ENCODE measurements at regions not wholly inside any gene's neighbourhood (a gene's known extent, or its start where the extent isn't known, plus 50 kb on each side); places are given as distances from the start of the nearest gene placed in this dataset.
A peak's percentile ranks its signal among the peaks of the same experiment; 100 is the strongest.

GRCh38 chr17:79187186-79187585, 112.6 kb downstream of the ENGASE start:
- no peak for DNase-seq

GRCh38 chr17:79186406-79186805, 111.8 kb downstream of the ENGASE start:
- no peak for DNase-seq

DNA sequence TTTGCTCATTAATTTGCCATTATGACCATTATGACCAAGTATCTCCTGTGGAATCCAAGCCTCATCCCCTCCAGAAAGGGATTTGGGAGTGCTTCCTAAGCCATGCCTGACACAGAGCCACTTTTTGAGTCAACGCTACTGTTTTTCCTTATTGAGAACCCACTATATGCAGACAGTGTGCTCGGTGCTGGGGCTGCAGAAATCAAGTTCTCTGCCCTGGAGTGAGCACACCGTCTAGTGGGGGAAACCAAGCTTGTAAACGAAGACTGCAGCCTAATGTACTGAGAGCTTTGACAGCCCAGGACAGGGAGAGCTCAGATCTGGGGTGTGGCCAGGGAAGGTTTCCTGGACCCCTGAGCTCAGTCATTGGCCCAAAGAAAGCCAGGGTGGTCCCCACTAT, 111.0 kb downstream of the ENGASE start:
- no peak for DNase-seq

- no peak for DNase-seq
Measured at GRCh38 chr17:79184219-79184618, 109.6 kb downstream of the ENGASE start.

DNA sequence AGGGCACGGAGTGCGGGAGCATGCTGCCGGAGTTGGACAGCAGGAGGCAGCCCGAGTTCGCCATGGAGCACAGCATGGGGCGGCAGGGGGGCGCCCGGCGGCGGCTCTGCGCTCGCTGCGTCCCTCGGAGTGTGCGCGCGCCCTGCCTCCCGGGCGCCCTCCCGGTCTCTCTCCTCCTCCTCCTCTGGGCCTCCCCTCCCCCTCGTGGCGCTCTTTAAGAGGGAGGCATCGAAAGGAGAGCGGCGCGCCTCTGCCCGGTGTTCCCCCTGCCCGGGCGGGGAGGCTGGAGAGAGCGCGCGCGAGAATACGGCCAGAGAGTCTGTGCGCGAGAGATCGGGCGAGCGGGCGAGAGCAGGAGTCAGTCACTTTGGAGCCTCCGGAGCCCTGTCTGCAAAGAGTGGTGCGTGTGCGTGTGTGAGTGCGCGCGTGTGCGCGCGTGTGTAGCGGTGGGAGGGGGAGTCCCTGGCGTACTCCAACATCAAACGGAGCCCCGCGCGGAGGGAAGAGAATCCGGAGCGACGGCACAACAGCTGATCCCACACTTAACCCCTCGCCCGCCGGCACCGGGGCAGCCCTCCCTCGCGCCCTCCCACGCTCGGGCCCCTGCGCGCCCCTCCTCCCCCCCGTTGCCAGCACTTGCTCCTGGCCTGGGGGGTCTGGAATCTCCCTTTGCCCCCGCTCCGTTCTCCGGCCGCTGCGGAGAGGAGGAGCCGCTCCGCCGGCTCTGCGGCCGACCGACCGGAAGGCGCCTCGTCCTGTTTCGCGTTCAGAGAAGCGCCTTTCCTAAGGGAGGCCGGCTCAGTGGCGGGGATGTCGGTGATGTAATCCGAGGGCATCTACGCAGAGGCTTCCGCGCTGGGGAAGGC, 108.9 kb downstream of the ENGASE start:
- DNase-seq = peak; percentile 4

- no peak for DNase-seq
Measured at GRCh38 chr17:79183043-79183292, 108.3 kb downstream of the ENGASE start.

GRCh38 chr17:79182176-79183042, 107.8 kb downstream of the ENGASE start:
- no peak for DNase-seq

DNA sequence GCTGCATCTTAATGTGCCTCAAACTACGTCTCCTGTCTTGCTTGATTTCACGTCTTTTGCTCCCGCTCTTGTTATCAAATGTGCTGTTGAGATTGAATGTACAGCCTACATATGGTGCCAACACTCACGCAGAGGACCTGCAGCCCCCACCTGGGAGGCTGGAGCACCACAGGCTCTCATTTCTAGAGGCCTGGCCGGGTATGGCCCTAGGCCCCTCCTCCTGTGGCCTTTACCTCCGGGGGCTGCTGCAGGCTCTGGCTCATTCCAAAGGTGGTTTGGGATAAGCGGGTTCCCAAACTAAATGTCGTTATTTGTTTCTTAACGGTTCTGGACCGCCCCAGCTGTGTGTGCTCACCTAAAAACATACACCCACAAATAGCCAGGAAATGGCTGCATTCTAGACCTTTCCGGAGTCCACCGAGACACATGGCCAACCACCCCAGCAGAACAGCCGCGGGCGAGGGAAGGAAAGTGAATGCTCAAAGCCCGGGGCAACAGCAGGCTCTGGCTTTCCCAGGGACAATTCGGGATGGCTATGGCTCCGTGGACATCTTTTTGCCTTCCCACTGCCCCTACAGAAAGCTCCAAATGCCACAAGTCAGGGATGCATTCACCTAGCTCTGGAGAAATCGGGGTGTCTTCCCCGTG, 105.9 kb downstream of the ENGASE start:
- DNase-seq = no peak

DNA sequence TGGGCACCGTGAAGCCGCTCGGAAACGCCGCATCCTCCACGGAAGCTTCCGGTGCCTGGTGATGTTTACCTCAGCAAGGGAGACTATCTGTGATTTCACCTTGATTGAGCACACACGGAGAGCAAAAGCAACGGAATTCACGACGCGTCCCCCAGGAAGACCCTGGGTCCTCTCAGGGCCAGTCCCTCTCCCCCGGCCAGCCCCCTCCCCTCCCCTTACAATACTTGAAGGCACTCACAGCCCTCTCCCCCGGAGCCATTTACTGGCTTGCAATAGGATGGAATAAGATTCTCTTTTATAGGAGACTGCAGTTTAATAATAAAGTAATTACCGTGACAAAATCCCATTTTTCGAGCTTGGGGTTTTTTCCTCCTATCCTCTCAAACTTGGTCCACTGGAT, 104.7 kb downstream of the ENGASE start:
- no peak for DNase-seq

DNA sequence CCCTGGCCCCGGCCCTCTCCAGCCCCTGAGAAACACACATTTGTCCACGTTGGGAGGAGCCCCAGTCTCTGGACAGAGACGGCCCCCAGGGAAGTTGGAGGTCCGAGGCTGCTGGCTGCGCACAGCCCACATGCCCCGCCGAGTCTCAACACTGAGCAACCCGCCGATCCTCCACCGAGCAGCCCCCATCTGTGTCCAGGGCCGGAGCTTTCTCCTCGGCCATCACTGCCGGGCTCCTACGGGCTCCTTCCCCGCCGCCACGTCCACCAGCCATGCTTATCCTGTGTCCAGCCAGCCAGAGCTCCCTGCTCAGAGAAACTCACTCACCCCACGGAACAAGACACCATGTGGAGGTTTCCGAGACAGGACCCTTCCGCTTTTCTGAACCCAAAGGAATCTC, 103.3 kb downstream of the ENGASE start:
- no peak for DNase-seq

DNA sequence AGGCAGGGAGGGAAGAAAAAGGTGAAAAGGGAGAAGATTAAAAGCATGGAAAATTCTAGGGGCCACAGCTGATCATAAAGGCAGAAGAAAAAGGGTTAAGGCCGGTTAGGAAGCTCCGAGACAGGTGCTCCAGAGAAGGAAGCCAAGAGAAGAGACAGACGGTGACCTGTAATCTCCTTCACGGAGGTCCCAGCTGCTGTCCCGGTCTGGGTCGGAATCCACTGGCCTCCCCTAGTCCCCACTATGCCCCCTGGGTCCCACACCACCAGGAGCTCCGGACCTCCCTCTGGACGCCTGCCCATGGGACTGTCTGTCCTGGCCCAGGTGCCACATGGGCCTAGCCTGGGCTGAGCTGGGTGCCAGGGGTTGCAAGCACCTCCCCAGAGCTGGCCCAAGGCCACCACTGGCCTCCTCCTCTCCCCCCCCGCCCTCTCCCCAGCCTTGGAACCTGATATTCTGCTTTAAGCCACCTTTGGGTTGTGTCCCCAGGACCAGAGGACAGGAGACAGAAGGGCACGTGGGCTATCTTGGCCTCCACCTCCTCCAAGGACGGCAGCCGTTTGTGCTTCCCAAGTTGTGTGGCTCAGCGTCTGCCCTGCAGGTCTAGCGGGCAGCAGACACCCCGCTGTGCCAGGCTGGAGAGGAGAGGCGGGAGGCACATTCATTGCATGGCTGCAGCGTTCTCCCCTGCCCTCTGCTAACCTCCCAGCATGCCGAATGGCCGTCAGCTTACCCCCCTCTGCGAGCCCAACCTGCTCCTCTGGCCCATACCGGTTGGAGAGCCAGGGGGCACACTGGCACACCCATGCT, 102.4 kb downstream of the ENGASE start:
- DNase-seq = no peak

GRCh38 chr17:79174905-79175856, 100.6 kb downstream of the ENGASE start:
- DNase-seq = no peak

DNA sequence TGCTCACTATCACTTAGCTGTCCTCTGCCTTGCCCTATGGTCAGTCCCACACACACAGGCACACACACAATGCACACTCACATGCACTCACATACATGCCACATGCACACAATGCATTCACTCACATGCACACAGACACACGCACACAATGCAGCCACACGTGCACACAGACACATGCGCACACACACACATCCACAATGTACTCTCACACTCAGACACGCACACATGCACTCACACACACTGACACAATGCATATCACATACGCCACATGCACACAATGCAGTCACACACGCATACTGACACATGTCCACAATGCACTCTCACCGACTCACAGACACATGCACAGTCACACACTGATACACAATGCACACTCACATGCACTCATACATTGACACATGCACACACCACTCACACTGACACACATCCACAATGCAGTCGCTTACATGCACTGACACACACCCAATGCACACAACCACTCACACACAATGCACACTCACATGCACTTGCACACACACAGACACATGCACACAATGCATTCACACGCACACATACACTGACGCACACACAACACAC, 99.7 kb downstream of the ENGASE start:
- no peak for DNase-seq

DNA sequence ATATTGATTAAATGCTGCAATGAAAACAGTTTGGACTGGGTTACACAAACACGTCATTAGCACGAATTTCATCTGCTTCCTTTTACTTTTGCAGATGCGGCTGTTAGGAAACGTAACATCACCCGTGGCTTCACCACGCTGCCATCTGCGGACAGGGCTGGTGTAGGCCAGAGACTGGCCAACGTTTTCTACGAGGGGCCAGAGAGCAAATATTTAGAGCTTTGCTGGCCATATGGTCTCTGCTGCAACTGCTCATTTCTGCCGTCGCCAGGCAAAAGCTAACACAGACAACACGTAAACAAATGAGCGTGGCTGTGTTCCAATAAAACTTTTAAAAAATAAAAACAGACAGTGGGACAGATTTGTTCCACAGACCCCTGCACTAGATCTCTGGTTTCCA, 96.6 kb downstream of the ENGASE start:
- no peak for DNase-seq

DNA sequence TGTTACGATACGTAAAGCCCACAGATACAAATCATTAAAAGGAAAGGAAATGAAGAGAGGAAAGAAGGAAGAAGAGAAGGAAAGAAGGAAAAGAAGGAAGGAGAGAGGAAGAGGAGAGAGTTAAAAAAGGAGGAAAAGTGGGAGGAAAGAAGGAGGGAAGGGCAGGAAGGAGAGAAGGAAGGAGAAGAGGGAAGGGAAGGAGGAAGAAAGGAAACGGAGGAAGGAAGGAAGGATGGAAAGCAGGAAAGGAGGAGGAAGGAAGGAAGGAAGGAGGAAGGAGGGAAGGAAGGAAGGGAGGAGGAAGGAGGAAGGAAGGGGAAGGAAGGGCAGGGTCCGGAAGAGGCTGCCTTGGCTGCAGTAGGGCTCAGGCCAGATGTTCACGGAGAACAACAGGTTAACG, 95.2 kb downstream of the ENGASE start:
- DNase-seq = no peak

DNA sequence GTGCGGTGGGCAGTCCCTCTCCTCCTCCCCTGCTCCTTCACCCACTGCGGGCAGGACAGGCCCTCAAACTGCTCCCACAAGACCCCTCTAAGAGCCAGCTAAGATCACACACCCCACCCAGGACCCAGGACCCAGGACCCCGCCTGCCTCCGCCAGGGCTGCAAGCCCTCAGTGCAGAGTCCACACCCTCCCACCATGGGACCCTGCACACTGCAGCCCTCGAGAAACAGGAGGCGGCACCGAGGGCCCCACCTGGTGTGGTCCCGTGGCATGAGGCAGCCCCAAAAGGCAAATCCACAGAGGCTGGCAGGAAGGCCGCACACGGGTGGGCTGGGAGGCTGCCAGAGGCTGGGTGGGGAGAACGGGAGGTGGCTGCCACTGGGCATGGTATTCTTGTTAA, 94.7 kb downstream of the ENGASE start:
- DNase-seq = no peak

- no peak for DNase-seq
Measured at GRCh38 chr17:79168486-79169055, 93.9 kb downstream of the ENGASE start.

- no peak for DNase-seq
Measured at GRCh38 chr17:79167486-79167885, 92.9 kb downstream of the ENGASE start.

DNA sequence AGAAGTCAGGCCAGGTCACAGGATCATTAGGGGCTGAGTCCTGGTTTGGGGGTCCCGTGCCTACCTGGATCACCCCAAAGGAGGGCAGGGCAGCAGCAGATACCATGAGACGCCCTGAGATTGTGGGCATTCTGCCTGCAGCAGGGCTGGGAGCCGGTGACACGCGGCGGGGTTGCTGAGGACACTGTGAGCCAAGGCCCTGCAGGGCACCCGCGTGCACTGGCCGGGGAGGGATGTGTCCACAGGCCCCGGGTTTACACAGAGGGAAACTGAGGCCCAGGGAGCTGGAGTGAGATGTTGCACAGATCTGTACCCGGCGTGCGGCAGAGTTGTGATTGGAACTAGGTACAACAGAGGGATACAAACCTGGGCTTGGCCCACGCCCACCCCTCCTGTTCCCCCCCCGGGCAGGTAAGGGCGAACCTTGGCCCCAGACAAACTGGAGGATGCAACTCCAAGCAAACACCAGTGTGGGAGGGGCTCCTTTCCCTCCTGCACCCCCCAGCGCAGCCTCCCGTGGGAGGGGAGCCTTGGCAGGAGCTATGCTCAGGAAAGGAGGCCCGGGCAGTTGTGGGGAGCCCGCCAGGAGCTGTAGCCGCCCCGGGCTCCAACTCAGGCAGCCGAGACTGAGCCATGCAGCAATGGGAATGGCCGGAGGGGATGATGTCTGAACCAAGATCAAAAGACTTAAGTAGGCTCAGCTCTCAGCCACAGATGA, 91.3 kb downstream of the ENGASE start:
- no peak for DNase-seq

Data from activated CD4-positive, alpha-beta T cell treated with anti-CD3 and anti-CD28 coated beads, Interleukin-10, Interleukin-2, amounts not matched to agents 100 ng/mL and 50 ng/mL, durations not matched to agents 16 hours and 8 hours (primary cell).